Esophagus muscularis mucosa (tissue), 4 donors: ENCODE measurements at regions not wholly inside any gene's neighbourhood (a gene's known extent, or its start where the extent isn't known, plus 50 kb on each side); places are given as distances from the start of the nearest gene placed in this dataset.

ENCODE experiments used
- DNase-seq: peaks from one replicate; pipeline ENCODE4 v3.0.0-alpha.2; 2017; ENCODE audit errors: extremely low spot score
- H3K27ac ChIP-seq, 4 donors: fragments of 200-600 bp; sonication (generic); replicated peaks in 1 of 4; 1 replicate in 3 of 4; 2 replicates in 1 of 4; pipeline ENCODE4 v1.5.1; 2016 to 2019; ENCODE audit warnings: mild to moderate bottlenecking in 1 of 4
- H3K27me3 ChIP-seq, 4 donors: fragments of 200-600 bp; sonication (generic); one replicate each; pipeline versions ENCODE4 v1.5.1 to v1.6.0; 2016 to 2019
- H3K36me3 ChIP-seq, 4 donors: fragments of 200-600 bp; sonication (generic); one replicate each; pipeline ENCODE4 v1.5.1; 2016 to 2019
- H3K4me1 ChIP-seq, 4 donors: fragments of 200-600 bp; sonication (generic); one replicate each; pipeline ENCODE4 v1.5.1; 2016 to 2019
- H3K4me3 ChIP-seq, 4 donors: fragments of 200-600 bp; sonication (generic); 1 replicate in 2 of 4; 2 replicates in 2 of 4; pipeline ENCODE4 v1.5.1; 2016 to 2019; ENCODE audit warnings: mild to moderate bottlenecking in 4 of 4, moderate library complexity in 1 of 4
- H3K9me3 ChIP-seq, 4 donors: fragments of 200-600 bp; sonication (generic); 1 replicate in 3 of 4; 2 replicates in 1 of 4; pipeline ENCODE4 v1.5.1; 2016 to 2019
- CTCF ChIP-seq, 3 experiments: fragments of 200-600 bp in 2 of 3; fragments of 450-650 bp in 1 of 3; sonication (generic) in 2 of 3; IDR thresholded peaks; one replicate each; pipeline ENCODE4 v1.5.1; 2017 to 2019; ENCODE audit warnings: antibody characterized with exemption in 3 of 3, mild to moderate bottlenecking in 2 of 3, moderate library complexity in 1 of 3
- EP300 ChIP-seq: sonication (generic); formaldehyde crosslinking; IDR thresholded peaks from one replicate; pipeline ENCODE4 v1.6.1; 2017; ENCODE audit warnings: antibody characterized with exemption
- POLR2A ChIP-seq: fragments of 450-650 bp; IDR thresholded peaks from one replicate; pipeline ENCODE4 v1.6.1; 2017; ENCODE audit warnings: antibody characterized with exemption, moderate library complexity, mild to moderate bottlenecking, low read depth
- POLR2AphosphoS5 ChIP-seq, 2 donors: sonication (generic); formaldehyde crosslinking; IDR thresholded peaks; one replicate each; pipeline ENCODE4 v1.6.1; 2017; ENCODE audit warnings: antibody characterized with exemption in 2 of 2
- WGBS: methylation state at CpG from one replicate; pipeline ENCODE4 v1.1.5; 2018; 5-methylcytosine and 5-hydroxymethylcytosine counted together
- intact Hi-C: fragments of 100-400 bp; cut with DNase I; formaldehyde crosslinking; loops from one replicate; pipeline ENCODE4 v1.15.1; 2023

GRCh38 chr13:77999746-78000145, 81.1 kb upstream of the EDNRB start:
- TF ChIP-seq POLR2AphosphoS5 (IDR thresholded peaks at IDR 0.05), result no peak
- TF ChIP-seq CTCF (IDR thresholded peaks at IDR 0.05), result no peak
- TF ChIP-seq POLR2A, result no peak
- no peak for TF ChIP-seq EP300
- no peak for DNase-seq
- intact Hi-C loops, result no loop called here
- no peak overlapping the region for H3K4me3 ChIP-seq
- no peaks in the 10 kb centered on the region for H3K27me3 ChIP-seq
- H3K9me3 ChIP-seq, result peaks cover 0 to 11% (median 5%) of the 10 kb centered on the region in 4 donors
- H3K4me1 ChIP-seq, result no peaks in the 10 kb centered on the region
- no peak overlapping the region for H3K27ac ChIP-seq
- H3K36me3 ChIP-seq, result no peaks in the 10 kb centered on the region

- H3K9me3 ChIP-seq, result no peaks in the 10 kb centered on the region
- WGBS, result 82% methylated on average over 3 of the region's 3 CpGs
- no peak overlapping the region for H3K27ac ChIP-seq
- DNase-seq, result no peak
- intact Hi-C loops, result no loop called here
- H3K36me3 ChIP-seq, result no peaks in the 10 kb centered on the region
- H3K4me3 ChIP-seq, result no peak overlapping the region
- H3K27me3 ChIP-seq, result no peaks in the 10 kb centered on the region
- TF ChIP-seq CTCF (IDR thresholded peaks at IDR 0.05), result no peak
- no peak for TF ChIP-seq POLR2A
- TF ChIP-seq EP300, result no peak
- TF ChIP-seq POLR2AphosphoS5 (IDR thresholded peaks at IDR 0.05), result no peak
- no peaks in the 10 kb centered on the region for H3K4me1 ChIP-seq
Observed at GRCh38 chr13:77994166-77994565, 75.5 kb upstream of the EDNRB start.

GRCh38 chr13:77991003-77991402, 72.4 kb upstream of the EDNRB start:
- intact Hi-C loops, result no loop called here
- Histone ChIP-seq H3K27ac (no peak overlapping the region), H3K4me3 (no peak overlapping the region), H3K27me3 (no peaks in the 10 kb centered on the region), H3K4me1 (no peaks in the 10 kb centered on the region), H3K36me3 (no peaks in the 10 kb centered on the region), H3K9me3 (no peaks in the 10 kb centered on the region)
- 61% methylated on average over 4 of the region's 4 CpGs for WGBS
- no peak for DNase-seq
- TF ChIP-seq POLR2A (no peak), CTCF (IDR thresholded peaks at IDR 0.05) (no peak), EP300 (no peak), POLR2AphosphoS5 (IDR thresholded peaks at IDR 0.05) (no peak)

- no peaks in the 10 kb centered on the region for H3K27me3 ChIP-seq
- no peaks in the 10 kb centered on the region for H3K4me1 ChIP-seq
- H3K27ac ChIP-seq, result no peak overlapping the region
- no peak for TF ChIP-seq POLR2A
- 48% methylated on average over 2 of the region's 2 CpGs for WGBS
- DNase-seq, result no peak
- intact Hi-C loops, result no loop called here
- no peak overlapping the region for H3K4me3 ChIP-seq
- H3K36me3 ChIP-seq, result no peaks in the 10 kb centered on the region
- H3K9me3 ChIP-seq, result no peaks in the 10 kb centered on the region
Observed at GRCh38 chr13:77989281-77989680, 70.7 kb upstream of the EDNRB start.

GRCh38 chr13:77988355-77988754, 69.7 kb upstream of the EDNRB start:
- Histone ChIP-seq H3K9me3 (peaks cover 0 to 1% (median 0%) of the 10 kb centered on the region in 4 donors), H3K4me3 (no peak overlapping the region), H3K4me1 (no peaks in the 10 kb centered on the region), H3K27me3 (no peaks in the 10 kb centered on the region), H3K36me3 (no peaks in the 10 kb centered on the region), H3K27ac (no peak overlapping the region)
- TF ChIP-seq EP300 (no peak), POLR2A (no peak), POLR2AphosphoS5 (IDR thresholded peaks at IDR 0.05) (no peak), CTCF (IDR thresholded peaks at IDR 0.05) (no peak)
- DNase-seq, result no peak
- intact Hi-C loops, result no loop called here
- WGBS, result 78% methylated on average over 2 of the region's 2 CpGs
